Islet of Langerhans (tissue), 1 donor: ENCODE measurements at regions not wholly inside any gene's neighbourhood (a gene's known extent, or its start where the extent isn't known, plus 50 kb on each side); places are given as distances from the start of the nearest gene placed in this dataset.
"Not testable (repeated sequence)": the region's sequence is repeated elsewhere in the genome, so short reads cannot be mapped to it uniquely, and the experiment has no call there.

ENCODE experiments used
- FAIRE-seq: peaks from one replicate; lab custom pipeline; 2011; peaks lifted over from hg19 to GRCh38; lab: Jason Lieb, UNC

DNA sequence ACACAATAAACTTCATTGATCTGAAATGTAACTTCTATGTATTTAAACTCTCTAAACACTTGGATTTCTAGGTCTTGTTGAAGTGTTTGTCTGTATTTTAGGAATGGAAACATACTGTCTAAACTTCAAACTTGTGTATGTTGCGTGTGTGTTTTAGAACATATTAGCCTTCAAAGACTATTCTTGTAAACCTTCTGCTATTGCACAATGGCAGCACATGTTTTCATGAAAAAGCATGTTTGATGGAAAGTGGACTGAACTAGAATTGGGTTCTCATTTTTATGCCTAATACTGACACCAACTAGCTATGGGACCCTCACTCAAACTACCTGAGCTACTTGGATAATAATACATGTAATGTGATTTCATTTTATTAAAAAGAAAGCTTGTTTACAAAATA lies 592.6 kb downstream of the IPMK start:
- no peak for FAIRE-seq

GRCh38 chr10:57673446-57673960 lies 594.2 kb downstream of the IPMK start:
- FAIRE-seq: no peak

DNA sequence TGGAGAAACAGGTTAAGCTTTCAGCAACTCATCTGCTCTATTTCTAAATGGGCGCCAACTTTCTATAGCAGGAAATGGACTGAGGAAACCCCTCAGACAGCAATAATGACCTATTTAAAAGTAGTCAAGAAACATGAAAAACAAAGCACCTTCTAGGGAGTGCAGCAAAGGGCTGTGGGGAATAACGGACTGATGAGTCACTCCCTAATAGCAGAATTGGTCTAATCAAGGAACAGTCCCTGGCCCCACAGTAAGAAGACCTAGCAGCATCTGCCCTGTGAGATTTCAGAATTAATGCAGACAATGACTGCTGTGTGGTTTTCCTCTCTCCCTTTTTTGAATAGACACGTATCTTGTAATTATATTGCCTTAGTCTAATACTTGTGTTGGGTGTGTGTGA lies 602.9 kb downstream of the IPMK start:
- FAIRE-seq: no peak

DNA sequence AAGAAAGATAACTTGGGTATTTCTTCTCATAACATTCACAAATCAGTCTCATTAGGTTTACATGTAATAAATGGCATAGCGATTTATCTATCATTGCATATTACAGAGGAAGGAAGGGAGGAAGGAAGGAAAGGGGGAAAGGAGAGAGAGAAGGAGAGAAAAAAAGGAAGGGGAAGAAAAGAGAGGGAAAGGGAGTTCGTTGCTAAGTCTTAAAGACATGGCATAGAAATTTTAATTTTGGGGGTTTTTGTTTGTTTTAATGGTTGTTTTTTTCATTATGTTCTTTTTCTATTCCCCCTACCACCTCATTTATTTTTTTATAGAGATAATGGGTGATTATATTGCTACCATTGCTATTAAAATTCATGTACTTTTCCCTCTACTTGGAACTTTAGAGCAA lies 604.3 kb downstream of the IPMK start:
- FAIRE-seq: no peak

GRCh38 chr10:57661206-57661605 lies 606.5 kb downstream of the IPMK start:
- FAIRE-seq: no peak

GRCh38 chr10:57657164-57657765 lies 610.4 kb downstream of the IPMK start:
- FAIRE-seq: peak; percentile 80

DNA sequence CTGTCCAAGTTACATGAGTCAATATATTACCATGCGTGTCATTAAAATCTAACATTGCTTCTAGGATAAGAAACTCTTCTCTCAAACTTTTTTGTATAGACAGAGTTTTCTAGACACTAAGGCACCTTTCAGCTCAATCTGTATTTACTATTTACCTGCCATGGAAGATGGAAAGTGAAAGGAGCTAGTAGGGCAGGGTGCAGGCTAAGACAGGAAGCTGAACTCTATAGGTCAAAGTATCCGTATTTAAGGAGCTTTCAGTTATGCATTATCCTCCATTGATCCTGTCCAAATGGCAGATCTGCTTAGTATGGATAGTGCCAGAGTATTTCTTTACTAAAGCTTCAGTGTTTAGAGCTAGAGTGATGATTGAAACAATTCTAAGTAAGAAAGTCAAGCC lies 612.8 kb downstream of the IPMK start:
- no peak for FAIRE-seq

- not testable (repeated sequence) for FAIRE-seq
Measured at GRCh38 chr10:57645108-57645507, 622.6 kb downstream of the IPMK start.

DNA sequence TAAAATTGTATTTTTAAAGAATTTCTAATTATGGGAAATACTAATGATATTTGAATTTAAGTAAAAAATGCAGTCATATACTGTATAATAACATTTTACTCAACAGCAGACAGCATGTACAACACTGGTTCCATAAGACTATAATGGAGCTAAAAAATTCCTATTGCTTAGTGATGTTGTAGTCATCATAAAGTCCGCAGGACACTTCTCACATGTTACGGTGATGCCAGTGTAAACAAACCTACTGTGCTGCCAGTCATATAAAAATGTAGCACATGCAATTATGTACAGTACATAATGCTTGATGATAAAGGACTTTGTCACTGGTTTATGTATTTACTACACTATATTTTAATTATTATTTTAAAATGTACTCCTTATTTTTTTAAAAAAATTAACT lies 629.3 kb downstream of the IPMK start:
- peak; percentile 45 for FAIRE-seq

GRCh38 chr10:57628592-57629284 lies 639.0 kb downstream of the IPMK start:
- FAIRE-seq: peak; percentile 85

- no peak for FAIRE-seq
Measured at GRCh38 chr10:57627642-57628178, 640.0 kb downstream of the IPMK start.

DNA sequence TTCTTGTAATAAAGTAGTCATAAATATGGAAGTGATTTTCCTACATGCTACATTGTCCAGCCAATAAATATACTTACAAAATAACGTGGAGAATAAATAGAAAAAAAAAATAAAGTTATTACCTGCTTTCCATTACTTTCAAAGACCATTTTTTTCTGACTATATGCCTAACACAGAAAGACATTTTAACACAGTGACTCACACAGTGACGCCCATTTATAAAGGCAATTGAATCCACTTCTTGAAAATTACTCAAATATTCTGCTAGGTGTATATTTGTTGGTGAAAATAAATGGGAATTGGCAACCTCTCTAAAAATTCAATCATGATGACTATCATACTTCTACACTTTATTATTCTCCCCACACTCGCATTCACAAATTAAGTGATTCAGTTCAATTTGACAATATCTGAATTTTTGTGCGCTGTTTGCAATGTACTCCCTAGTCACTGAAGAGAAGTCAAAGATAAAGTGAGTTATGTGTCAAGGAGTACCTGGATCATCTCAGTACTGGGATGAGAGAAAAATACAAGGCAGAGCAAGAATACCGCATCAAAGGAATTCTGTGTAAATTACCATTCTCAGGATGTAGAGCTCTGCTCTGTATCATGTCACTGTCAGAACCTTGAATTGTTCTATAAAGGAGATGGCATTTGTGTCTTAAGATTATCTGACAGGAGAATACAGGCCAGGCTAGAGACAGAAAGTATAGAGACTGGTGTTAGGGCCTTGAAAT lies 642.7 kb downstream of the IPMK start:
- no peak for FAIRE-seq

GRCh38 chr10:57624066-57624465 lies 643.6 kb downstream of the IPMK start:
- FAIRE-seq: no peak

- FAIRE-seq: no peak
Measured at GRCh38 chr10:57621466-57621865, 646.2 kb downstream of the IPMK start.

GRCh38 chr10:57605948-57606485 lies 661.7 kb downstream of the IPMK start:
- FAIRE-seq: no peak

GRCh38 chr10:57599440-57599839 lies 668.3 kb downstream of the IPMK start:
- no peak for FAIRE-seq

GRCh38 chr10:57593983-57594573 lies 673.6 kb downstream of the IPMK start:
- FAIRE-seq: peak; percentile 36

DNA sequence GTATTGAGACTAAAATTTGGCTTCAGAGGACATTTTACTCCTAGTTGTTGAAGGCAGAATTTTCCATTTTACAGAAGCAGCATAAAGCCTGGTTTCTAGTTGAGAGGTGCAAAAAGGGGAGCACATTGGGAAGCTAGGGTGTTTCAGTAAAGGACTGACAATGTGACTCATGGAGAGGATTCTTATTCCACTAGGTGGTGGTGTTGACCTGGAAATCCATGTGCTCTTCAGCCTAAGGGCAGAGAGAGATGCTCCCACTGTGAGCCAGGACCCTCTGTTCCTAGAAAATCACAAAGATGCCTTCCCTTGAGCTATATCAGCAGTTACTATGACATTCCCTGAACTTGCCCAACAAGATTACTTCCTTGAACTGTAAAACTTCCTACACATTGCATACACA lies 687.8 kb downstream of the IPMK start:
- FAIRE-seq: no peak

GRCh38 chr10:57562211-57562610 lies 705.5 kb downstream of the IPMK start:
- no peak for FAIRE-seq

DNA sequence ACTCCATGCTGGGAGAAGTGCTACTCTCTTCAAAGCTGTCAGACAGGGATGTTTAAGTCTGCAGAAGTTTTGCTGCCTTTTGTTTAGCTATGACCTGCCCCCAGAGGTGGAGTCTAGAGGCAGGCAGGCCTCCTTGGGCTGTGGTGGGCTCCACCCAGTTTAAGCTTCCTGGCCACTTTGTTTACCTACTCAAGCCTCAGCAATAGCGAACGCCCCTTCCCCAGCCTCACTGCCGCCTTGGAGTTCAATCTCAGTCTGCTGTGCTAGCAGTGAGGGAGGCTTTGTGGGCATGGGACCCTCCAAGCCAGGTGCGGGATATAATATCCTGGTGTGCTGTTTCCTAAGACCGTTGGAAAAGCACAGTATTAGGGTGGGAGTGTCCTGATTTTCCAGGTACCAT lies 715.9 kb downstream of the IPMK start:
- not testable (repeated sequence) for FAIRE-seq

GRCh38 chr10:57535306-57535705 lies 732.4 kb downstream of the IPMK start:
- no peak for FAIRE-seq

DNA sequence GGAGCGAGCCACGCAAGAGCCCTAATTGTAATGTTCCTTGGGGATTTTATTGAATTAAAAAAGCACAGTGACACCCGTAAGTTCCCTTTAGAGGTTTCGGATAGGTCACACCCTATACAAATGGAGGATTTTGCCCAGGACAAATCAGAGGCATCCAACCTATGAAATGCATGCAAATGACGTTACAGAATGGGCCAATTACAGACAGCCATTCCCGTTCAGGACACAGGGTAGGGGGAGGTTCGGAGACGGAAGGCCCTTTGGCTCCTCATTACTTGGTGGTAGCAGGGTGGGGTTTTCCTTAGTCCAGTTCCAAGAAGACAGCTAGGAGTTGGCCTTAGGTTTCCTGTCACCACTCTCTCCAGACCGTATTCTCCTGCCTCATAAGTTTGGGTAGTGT lies 754.1 kb downstream of the IPMK start:
- FAIRE-seq: no peak
